ENCODE measurements at regions not wholly inside any gene's neighbourhood (a gene's known extent, or its start where the extent isn't known, plus 50 kb on each side); places are given as distances from the start of the nearest gene placed in this dataset.

DNA sequence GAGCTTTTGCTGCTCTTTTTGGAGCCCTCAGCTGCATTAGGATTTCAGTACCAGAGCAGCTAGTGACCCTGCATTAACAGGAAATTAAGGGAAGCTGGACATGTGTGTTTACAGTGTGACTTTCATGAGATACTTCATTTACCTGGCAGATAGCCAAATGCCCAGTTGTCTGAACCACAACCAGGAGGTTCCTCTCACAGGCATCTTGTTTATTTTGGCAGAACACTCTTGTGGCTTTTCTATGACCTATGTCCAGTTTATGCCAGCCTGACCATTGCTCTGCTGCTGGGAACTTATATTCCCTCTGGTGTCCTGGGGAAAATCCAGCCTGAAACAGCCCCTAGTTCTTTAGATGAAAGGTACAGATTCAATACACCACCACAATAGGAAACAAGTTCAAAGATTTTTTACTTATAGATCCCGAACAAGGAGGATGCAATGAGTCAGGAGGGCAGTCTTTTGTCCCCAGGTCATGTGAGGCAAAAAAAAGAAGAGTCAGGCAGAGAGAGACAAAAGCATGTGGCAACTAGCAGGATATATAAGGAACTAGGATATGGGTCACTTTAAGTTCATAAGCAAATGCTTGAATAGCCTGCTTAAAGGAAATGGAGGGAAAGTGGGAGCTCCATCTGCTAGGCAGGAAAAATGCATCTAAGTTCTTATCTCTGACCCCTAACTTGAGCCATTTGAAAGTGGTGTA lies 379.3 kb downstream of the INSC start:
- Mint-ChIP-seq H3K4me3 (no peak overlapping the region), H3K36me3 (no peaks in the 10 kb centered on the region), H3K27me3 (peaks cover 5% of the 10 kb centered on the region), H3K4me1 (ENCODE audit: unreplicated experiment) (peaks cover 15% of the 10 kb centered on the region), H3K9me3 (no peaks in the 10 kb centered on the region), H3K27ac (no peak overlapping the region)
- TF ChIP-seq, protein P1, sequence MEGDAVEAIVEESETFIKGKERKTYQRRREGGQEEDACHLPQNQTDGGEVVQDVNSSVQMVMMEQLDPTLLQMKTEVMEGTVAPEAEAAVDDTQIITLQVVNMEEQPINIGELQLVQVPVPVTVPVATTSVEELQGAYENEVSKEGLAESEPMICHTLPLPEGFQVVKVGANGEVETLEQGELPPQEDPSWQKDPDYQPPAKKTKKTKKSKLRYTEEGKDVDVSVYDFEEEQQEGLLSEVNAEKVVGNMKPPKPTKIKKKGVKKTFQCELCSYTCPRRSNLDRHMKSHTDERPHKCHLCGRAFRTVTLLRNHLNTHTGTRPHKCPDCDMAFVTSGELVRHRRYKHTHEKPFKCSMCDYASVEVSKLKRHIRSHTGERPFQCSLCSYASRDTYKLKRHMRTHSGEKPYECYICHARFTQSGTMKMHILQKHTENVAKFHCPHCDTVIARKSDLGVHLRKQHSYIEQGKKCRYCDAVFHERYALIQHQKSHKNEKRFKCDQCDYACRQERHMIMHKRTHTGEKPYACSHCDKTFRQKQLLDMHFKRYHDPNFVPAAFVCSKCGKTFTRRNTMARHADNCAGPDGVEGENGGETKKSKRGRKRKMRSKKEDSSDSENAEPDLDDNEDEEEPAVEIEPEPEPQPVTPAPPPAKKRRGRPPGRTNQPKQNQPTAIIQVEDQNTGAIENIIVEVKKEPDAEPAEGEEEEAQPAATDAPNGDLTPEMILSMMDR (conservative IDR thresholded peaks at IDR 0.05) = no peak
- no peak for DNase-seq (ENCODE audit: extremely low spot score, unreplicated experiment)

DNA sequence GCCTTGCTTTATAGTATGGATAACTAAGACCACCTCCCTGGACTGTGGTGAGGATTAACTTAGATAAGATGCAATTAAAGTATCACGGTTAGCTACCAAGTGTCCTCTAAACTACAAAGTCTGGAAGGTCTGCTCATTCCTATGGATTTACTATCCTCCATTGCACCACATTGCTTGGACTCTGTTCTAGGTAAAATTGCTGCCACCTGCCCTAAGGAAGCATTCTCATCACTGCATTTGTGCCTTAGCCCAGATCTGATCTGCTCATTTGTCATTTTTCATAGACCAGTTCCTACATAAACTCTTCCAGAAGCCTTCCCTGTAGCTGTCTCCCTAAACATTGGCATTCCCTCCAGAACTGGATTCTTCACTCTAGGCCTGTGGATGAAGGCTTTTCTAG lies 380.0 kb downstream of the INSC start:
- peaks cover 5% of the 10 kb centered on the region for H3K27me3 Mint-ChIP-seq
- peaks cover 15% of the 10 kb centered on the region for H3K4me1 Mint-ChIP-seq (ENCODE audit: unreplicated experiment)
- H3K9me3 Mint-ChIP-seq = no peaks in the 10 kb centered on the region
- H3K27ac Mint-ChIP-seq = no peak overlapping the region
- no peak overlapping the region for H3K4me3 Mint-ChIP-seq
- no peak for DNase-seq (ENCODE audit: extremely low spot score, unreplicated experiment)
- TF ChIP-seq, protein P1 (conservative IDR thresholded peaks at IDR 0.05) = no peak
- no peaks in the 10 kb centered on the region for H3K36me3 Mint-ChIP-seq

DNA sequence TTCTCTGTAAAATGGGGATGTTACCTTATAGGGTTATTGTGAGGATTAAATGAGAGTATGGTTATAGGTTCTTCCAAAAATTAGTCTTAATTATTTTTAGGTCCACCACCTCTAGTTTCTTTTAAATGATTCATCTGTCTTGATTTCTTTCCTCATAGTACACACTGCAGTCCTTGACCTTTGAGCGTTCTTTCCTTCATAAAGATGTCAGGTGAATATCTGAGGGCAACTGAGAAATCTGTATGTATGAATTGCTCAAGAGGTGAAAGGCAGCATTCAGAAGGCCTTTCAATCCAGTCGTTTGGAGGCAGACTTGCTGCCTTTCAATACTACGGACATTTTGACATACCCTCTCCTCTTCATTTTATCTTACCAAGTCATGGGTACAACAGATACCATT lies 380.7 kb downstream of the INSC start:
- Mint-ChIP-seq H3K27ac (no peak overlapping the region), H3K4me3 (no peak overlapping the region), H3K27me3 (peaks cover 5% of the 10 kb centered on the region), H3K4me1 (ENCODE audit: unreplicated experiment) (peaks cover 15% of the 10 kb centered on the region), H3K36me3 (no peaks in the 10 kb centered on the region), H3K9me3 (no peaks in the 10 kb centered on the region)
- DNase-seq (ENCODE audit: extremely low spot score, unreplicated experiment) = no peak
- TF ChIP-seq, protein P1 (conservative IDR thresholded peaks at IDR 0.05) = no peak

DNA sequence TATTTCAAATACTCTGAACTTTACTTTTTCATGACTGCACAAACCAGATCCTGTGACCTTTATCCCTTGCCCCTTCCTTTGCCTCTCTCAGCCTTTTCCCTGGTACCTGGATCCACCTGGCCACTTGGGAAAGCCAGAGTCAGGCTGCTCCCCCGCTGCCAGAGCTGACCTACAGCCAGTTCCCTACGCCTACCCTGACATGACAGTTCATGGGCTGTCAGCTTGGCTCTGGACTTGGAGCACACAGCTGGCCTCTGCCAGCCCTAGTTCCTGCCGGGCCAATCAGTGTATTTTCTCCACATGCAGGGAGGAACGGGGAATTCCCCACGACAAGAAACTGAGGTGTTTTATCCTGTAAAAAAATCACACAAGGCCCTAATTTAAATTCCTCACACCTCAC lies 382.6 kb downstream of the INSC start:
- H3K9me3 Mint-ChIP-seq = no peaks in the 10 kb centered on the region
- peaks cover 3% of the 10 kb centered on the region for H3K27me3 Mint-ChIP-seq
- H3K4me3 Mint-ChIP-seq = no peak overlapping the region
- H3K4me1 Mint-ChIP-seq (ENCODE audit: unreplicated experiment) = peaks cover 19% of the 10 kb centered on the region
- no peak overlapping the region for H3K27ac Mint-ChIP-seq
- no peaks in the 10 kb centered on the region for H3K36me3 Mint-ChIP-seq
- TF ChIP-seq, protein P1 (conservative IDR thresholded peaks at IDR 0.05) = no peak
- DNase-seq (ENCODE audit: extremely low spot score, unreplicated experiment) = no peak

DNA sequence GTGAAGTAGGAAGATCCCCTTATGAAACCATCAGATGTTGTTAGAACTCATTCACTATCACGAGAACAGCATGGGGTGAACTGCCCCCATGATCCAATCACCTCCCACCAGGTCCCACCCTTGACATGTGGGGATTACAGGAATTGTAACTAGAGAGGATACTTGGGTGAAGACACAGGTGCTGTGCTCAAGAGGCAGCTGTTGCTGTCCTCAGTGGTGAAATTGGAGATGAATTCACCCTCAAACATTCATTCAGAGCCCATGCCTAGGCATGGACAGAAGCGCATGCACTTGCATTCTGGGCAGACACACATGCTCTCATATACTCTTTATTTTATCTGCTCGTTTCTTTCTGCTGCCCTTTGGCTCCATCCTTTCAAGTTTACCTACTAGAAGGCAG lies 385.0 kb downstream of the INSC start:
- H3K36me3 Mint-ChIP-seq = no peaks in the 10 kb centered on the region
- H3K27me3 Mint-ChIP-seq = no peaks in the 10 kb centered on the region
- H3K9me3 Mint-ChIP-seq = no peaks in the 10 kb centered on the region
- peaks cover 12% of the 10 kb centered on the region for H3K4me1 Mint-ChIP-seq (ENCODE audit: unreplicated experiment)
- TF ChIP-seq, protein P1 (conservative IDR thresholded peaks at IDR 0.05) = no peak
- no peak for DNase-seq (ENCODE audit: extremely low spot score, unreplicated experiment)
- H3K27ac Mint-ChIP-seq = no peak overlapping the region
- no peak overlapping the region for H3K4me3 Mint-ChIP-seq

All from type B pancreatic cell (in vitro differentiated cells).